ENCODE measurements at regions not wholly inside any gene's neighbourhood (a gene's known extent, or its start where the extent isn't known, plus 50 kb on each side); places are given as distances from the start of the nearest gene placed in this dataset.

GRCh38 chr10:121369616-121370015 is 228.6 kb downstream of the FGFR2 start:
- H4K20me1 ChIP-seq (ENCODE audit: insufficient read depth) = no peaks in the 10 kb centered on the region
- H3K36me3 ChIP-seq (replicated peaks in 1 of 2; ENCODE audit: control insufficient read depth in 1 of 2, insufficient read depth in 2 of 2, low read length in 1 of 2) = no peaks in the 10 kb centered on the region
- H3F3A ChIP-seq (replicated peaks; ENCODE audit: insufficient read depth) = no peaks in the 10 kb centered on the region
- TF ChIP-seq MAX (IDR thresholded peaks at IDR 0.05; ENCODE audit: low read depth) (no peak), ZBTB33 (IDR thresholded peaks at IDR 0.05; ENCODE audit: borderline replicate concordance, low read depth) (no peak), JUND (IDR thresholded peaks at IDR 0.05) (no peak), SIN3A (IDR thresholded peaks at IDR 0.05; ENCODE audit: borderline replicate concordance, low read depth, low read length) (no peak), TCF12 (IDR thresholded peaks at IDR 0.05) (no peak), EP300 (IDR thresholded peaks at IDR 0.05; ENCODE audit: borderline replicate concordance in 1 of 2, low read depth in 1 of 2, low read length in 1 of 2) (no peak), IRF3 (IDR thresholded peaks at IDR 0.05; ENCODE audit: low read depth, low read length) (no peak), USF2 (IDR thresholded peaks at IDR 0.05; ENCODE audit: borderline replicate concordance, low read depth, low read length) (no peak), NRF1 (IDR thresholded peaks at IDR 0.05; ENCODE audit: low read depth, low read length) (no peak), MEF2A (IDR thresholded peaks at IDR 0.05; ENCODE audit: borderline replicate concordance, low read depth) (no peak), PBX3 (IDR thresholded peaks at IDR 0.05) (no peak), ELF1 (IDR thresholded peaks at IDR 0.05) (no peak)
- H3K9me2 ChIP-seq = no peaks in the 10 kb centered on the region
- POLR2A ChIA-PET = interaction anchor here (1.2 kb wide), 1 partner anchor 11 kb away, joined by 3 read pairs; no protein-coding TSS in a partner anchor
- DNase-seq = no peak
- CTCF ChIA-PET = interaction anchor here (0.8 kb wide), 1 partner anchor 239 kb away, joined by 3 read pairs; no protein-coding TSS in a partner anchor
- WGBS (ENCODE audit: low lambda C conversion rate) = 14% methylated on average over 3 of the region's 3 CpGs
- H3K9me3 ChIP-seq = no peaks in the 10 kb centered on the region
- no peak overlapping the region for H2AFZ ChIP-seq (ENCODE audit: low read depth)
- no peak overlapping the region for H3K27ac ChIP-seq (ENCODE audit: low read depth in 2 of 2, low read length in 1 of 2)
- no peaks in the 10 kb centered on the region for H3K4me1 ChIP-seq (ENCODE audit: control insufficient read depth in 1 of 2, insufficient read depth in 2 of 2, low read depth in 1 of 2, low read length in 1 of 2)
- H3K27me3 ChIP-seq (ENCODE audit: insufficient read depth) = no peaks in the 10 kb centered on the region
- H3K4me3 ChIP-seq (ENCODE audit: low read depth in 2 of 2, low read length in 1 of 2) = no peak overlapping the region
- H3K79me2 ChIP-seq (ENCODE audit: insufficient read depth) = no peaks in the 10 kb centered on the region
- H3K9ac ChIP-seq = no peak overlapping the region
- no peak overlapping the region for H3K4me2 ChIP-seq

GRCh38 chr10:121371836-121372235 is 226.4 kb downstream of the FGFR2 start:
- Histone ChIP-seq H3K9ac (no peak overlapping the region), H3K4me3 (ENCODE audit: low read depth in 2 of 2, low read length in 1 of 2) (no peak overlapping the region), H3K36me3 (replicated peaks in 1 of 2; ENCODE audit: control insufficient read depth in 1 of 2, insufficient read depth in 2 of 2, low read length in 1 of 2) (no peaks in the 10 kb centered on the region), H3K27me3 (ENCODE audit: insufficient read depth) (no peaks in the 10 kb centered on the region), H3F3A (replicated peaks; ENCODE audit: insufficient read depth) (no peaks in the 10 kb centered on the region), H4K20me1 (ENCODE audit: insufficient read depth) (no peaks in the 10 kb centered on the region), H3K9me3 (no peaks in the 10 kb centered on the region), H2AFZ (ENCODE audit: low read depth) (no peak overlapping the region), H3K4me1 (ENCODE audit: control insufficient read depth in 1 of 2, insufficient read depth in 2 of 2, low read depth in 1 of 2, low read length in 1 of 2) (no peaks in the 10 kb centered on the region), H3K9me2 (no peaks in the 10 kb centered on the region), H3K79me2 (ENCODE audit: insufficient read depth) (no peaks in the 10 kb centered on the region), H3K4me2 (no peak overlapping the region), H3K27ac (ENCODE audit: low read depth in 2 of 2, low read length in 1 of 2) (no peak overlapping the region)
- POLR2A ChIA-PET = no interaction called here
- CTCF ChIA-PET = no interaction called here
- no peak for TF ChIP-seq NFIC (IDR thresholded peaks at IDR 0.05; ENCODE audit: borderline replicate concordance)
- no peak for TF ChIP-seq FOSL2 (IDR thresholded peaks at IDR 0.05; ENCODE audit: borderline replicate concordance, low read depth)
- no peak for TF ChIP-seq YY1 (IDR thresholded peaks at IDR 0.05; ENCODE audit: low read depth)
- no peak for TF ChIP-seq TEAD4 (IDR thresholded peaks at IDR 0.05; ENCODE audit: borderline replicate concordance, insufficient read depth)
- TF ChIP-seq PBX3 (IDR thresholded peaks at IDR 0.05) = no peak
- TF ChIP-seq MEF2A (IDR thresholded peaks at IDR 0.05; ENCODE audit: borderline replicate concordance, low read depth) = no peak
- no peak for TF ChIP-seq CTCF (IDR thresholded peaks at IDR 0.05)
- no peak for TF ChIP-seq SMC3 (IDR thresholded peaks at IDR 0.05; ENCODE audit: low read depth, low read length)
- no peak for TF ChIP-seq GABPA (IDR thresholded peaks at IDR 0.05; ENCODE audit: low read depth)
- no peak for TF ChIP-seq JUND (IDR thresholded peaks at IDR 0.05)
- TF ChIP-seq TCF12 (IDR thresholded peaks at IDR 0.05) = no peak
- TF ChIP-seq RFX5 (IDR thresholded peaks at IDR 0.05; ENCODE audit: low read length) = no peak
- 52% methylated on average over 3 of the region's 3 CpGs for WGBS (ENCODE audit: low lambda C conversion rate)
- no peak for DNase-seq

Measured in SK-N-SH (cell line).